Frontal cortex (tissue), 3 donors: ENCODE measurements at regions not wholly inside any gene's neighbourhood (a gene's known extent, or its start where the extent isn't known, plus 50 kb on each side); places are given as distances from the start of the nearest gene placed in this dataset.

ENCODE experiments used
- DNase-seq, 2 donors: peaks; one replicate each; pipeline ENCODE4 v3.0.0; 2012; ENCODE audit warnings: low spot score in 2 of 2
- FAIRE-seq: peaks from 2 replicates; lab custom pipeline; 2012; peaks lifted over from hg19 to GRCh38; lab: Jason Lieb, UNC
- donor health status: control.
- donor health status: control.
- donor health status: control.

- FAIRE-seq (no peak), DNase-seq (no peak)
Observed at GRCh38 chr22:47294576-47294975, 532.1 kb downstream of the TBC1D22A start.

- FAIRE-seq: no peak
- no peak for DNase-seq
Observed at GRCh38 chr22:47294222-47294532, 531.7 kb downstream of the TBC1D22A start.

- FAIRE-seq: no peak
Observed at GRCh38 chr22:47293368-47294221, 531.1 kb downstream of the TBC1D22A start.

GRCh38 chr22:47292546-47293320 is 530.3 kb downstream of the TBC1D22A start:
- FAIRE-seq: no peak
- DNase-seq: no peak

More at GRCh38 chr22:47293368-47294221, 531.1 kb downstream of the TBC1D22A start:
- DNase-seq: no peak

GRCh38 chr22:47291565-47292495 is 529.4 kb downstream of the TBC1D22A start:
- no peak for DNase-seq
- FAIRE-seq: no peak

GRCh38 chr22:47290706-47291430 is 528.4 kb downstream of the TBC1D22A start:
- DNase-seq (no peak), FAIRE-seq (no peak)

- no peak for FAIRE-seq
- no peak for DNase-seq
Observed at GRCh38 chr22:47289336-47289985, 527.0 kb downstream of the TBC1D22A start.

- no peak for FAIRE-seq
- DNase-seq: no peak
Observed at GRCh38 chr22:47288680-47289079, 526.2 kb downstream of the TBC1D22A start.

- DNase-seq (no peak), FAIRE-seq (no peak)
Observed at GRCh38 chr22:47287516-47287915, 525.1 kb downstream of the TBC1D22A start.

- no peak for FAIRE-seq
- DNase-seq: no peak
Observed at GRCh38 chr22:47286590-47286989, 524.1 kb downstream of the TBC1D22A start.

GRCh38 chr22:47285981-47286380 is 523.5 kb downstream of the TBC1D22A start:
- FAIRE-seq (no peak), DNase-seq (no peak)

- DNase-seq (no peak), FAIRE-seq (no peak)
Observed at GRCh38 chr22:47284822-47285221, 522.4 kb downstream of the TBC1D22A start.

GRCh38 chr22:47284360-47284759 is 521.9 kb downstream of the TBC1D22A start:
- no peak for DNase-seq
- no peak for FAIRE-seq

GRCh38 chr22:47283616-47284270 is 521.3 kb downstream of the TBC1D22A start:
- no peak for FAIRE-seq
- no peak for DNase-seq

- FAIRE-seq: no peak
- DNase-seq: no peak
Observed at GRCh38 chr22:47282851-47283250, 520.4 kb downstream of the TBC1D22A start.

GRCh38 chr22:47282366-47282765 is 519.9 kb downstream of the TBC1D22A start:
- DNase-seq: no peak
- FAIRE-seq: no peak

- no peak for FAIRE-seq
- no peak for DNase-seq
Observed at GRCh38 chr22:47281126-47282106, 519.0 kb downstream of the TBC1D22A start.
